ENCODE measurements at regions not wholly inside any gene's neighbourhood (a gene's known extent, or its start where the extent isn't known, plus 50 kb on each side); places are given as distances from the start of the nearest gene placed in this dataset.

DNA sequence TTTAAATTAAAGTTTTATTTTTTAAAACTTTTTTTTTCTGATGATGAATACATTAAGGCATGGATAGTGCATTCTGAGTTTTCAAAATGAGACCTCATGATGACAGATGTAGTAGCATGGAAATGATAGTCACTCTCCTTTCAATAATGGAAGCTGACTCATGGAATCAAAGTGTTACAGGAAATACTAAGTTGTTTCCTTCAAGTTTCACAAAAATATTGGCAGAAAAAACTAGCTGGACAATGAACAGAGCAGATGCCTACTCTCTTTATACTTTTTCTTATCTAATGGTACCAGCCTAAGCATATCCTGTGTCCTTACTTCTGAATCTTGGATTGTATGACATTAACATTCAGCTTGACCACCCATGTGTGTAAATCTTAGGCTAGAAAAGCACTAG is 1337.3 kb downstream of the PCDH9 start:
- no peak overlapping the region for H4K5ac ChIP-seq (ENCODE audit: insufficient read length, low read depth, low read length)
- no peak overlapping the region for H4K8ac ChIP-seq (replicated peaks; ENCODE audit: insufficient read length, low read depth, low read length)
- H3K4ac ChIP-seq (ENCODE audit: low read depth, low read length) = no peak overlapping the region
- H2BK12ac ChIP-seq (ENCODE audit: insufficient read length, low read depth, low read length) = no peak overlapping the region
- no peak for DNase-seq
- H2BK15ac ChIP-seq (ENCODE audit: low read depth, low read length) = no peak overlapping the region
- no peak overlapping the region for H3T11ph ChIP-seq (ENCODE audit: low read length)
- no peaks in the 10 kb centered on the region for H3K27me3 Mint-ChIP-seq (ENCODE audit: low read depth)
- H4K91ac ChIP-seq (ENCODE audit: insufficient read length, low read depth, low read length) = no peak overlapping the region
- no peak overlapping the region for H3K4me2 ChIP-seq (ENCODE audit: insufficient read depth, insufficient read length, low read length)
- no peak overlapping the region for H2BK5ac ChIP-seq (ENCODE audit: insufficient read length, low read length)
- no peak overlapping the region for H2AK5ac ChIP-seq (ENCODE audit: insufficient read length, low read length)
- H3K79me2 ChIP-seq (ENCODE audit: insufficient read depth, low read length) = no peaks in the 10 kb centered on the region
- no peak overlapping the region for H3K18ac ChIP-seq (ENCODE audit: insufficient read length, low read depth, low read length)
- H2AFZ ChIP-seq (ENCODE audit: low read length) = no peak overlapping the region
- H3K23me2 ChIP-seq (ENCODE audit: insufficient read length, low read depth, low read length, poor library complexity, severe bottlenecking) = no peaks in the 10 kb centered on the region
- H3K56ac ChIP-seq (ENCODE audit: insufficient read length, low read depth, low read length) = no peak overlapping the region
- no peaks in the 10 kb centered on the region for H3K9me3 Mint-ChIP-seq
- TF ChIP-seq, protein P1, sequence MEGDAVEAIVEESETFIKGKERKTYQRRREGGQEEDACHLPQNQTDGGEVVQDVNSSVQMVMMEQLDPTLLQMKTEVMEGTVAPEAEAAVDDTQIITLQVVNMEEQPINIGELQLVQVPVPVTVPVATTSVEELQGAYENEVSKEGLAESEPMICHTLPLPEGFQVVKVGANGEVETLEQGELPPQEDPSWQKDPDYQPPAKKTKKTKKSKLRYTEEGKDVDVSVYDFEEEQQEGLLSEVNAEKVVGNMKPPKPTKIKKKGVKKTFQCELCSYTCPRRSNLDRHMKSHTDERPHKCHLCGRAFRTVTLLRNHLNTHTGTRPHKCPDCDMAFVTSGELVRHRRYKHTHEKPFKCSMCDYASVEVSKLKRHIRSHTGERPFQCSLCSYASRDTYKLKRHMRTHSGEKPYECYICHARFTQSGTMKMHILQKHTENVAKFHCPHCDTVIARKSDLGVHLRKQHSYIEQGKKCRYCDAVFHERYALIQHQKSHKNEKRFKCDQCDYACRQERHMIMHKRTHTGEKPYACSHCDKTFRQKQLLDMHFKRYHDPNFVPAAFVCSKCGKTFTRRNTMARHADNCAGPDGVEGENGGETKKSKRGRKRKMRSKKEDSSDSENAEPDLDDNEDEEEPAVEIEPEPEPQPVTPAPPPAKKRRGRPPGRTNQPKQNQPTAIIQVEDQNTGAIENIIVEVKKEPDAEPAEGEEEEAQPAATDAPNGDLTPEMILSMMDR (conservative IDR thresholded peaks at IDR 0.05) = no peak
- no peaks in the 10 kb centered on the region for H4K20me1 ChIP-seq (ENCODE audit: control insufficient read depth, insufficient read depth, insufficient read length)
- H3K27ac Mint-ChIP-seq = no peak overlapping the region
- no peak overlapping the region for H3K9ac ChIP-seq (ENCODE audit: extremely low read depth, insufficient read length, low read length)
- no peaks in the 10 kb centered on the region for H3K36me3 Mint-ChIP-seq (ENCODE audit: insufficient read depth in 1 of 3, low read depth in 3 of 3)
- no peak overlapping the region for H3K4me3 Mint-ChIP-seq
- no peaks in the 10 kb centered on the region for H3K27me3 ChIP-seq (ENCODE audit: insufficient read depth, low read length)
- peaks cover 0 to 10% of the 10 kb centered on the region in 2 experiments; a peak in 2 of 4 replicates for H3K4me1 Mint-ChIP-seq
- H3K23ac ChIP-seq (ENCODE audit: insufficient read length, low read depth, low read length) = no peak overlapping the region
- no peak overlapping the region for H2BK20ac ChIP-seq (ENCODE audit: low read depth, low read length, poor library complexity, severe bottlenecking)
- H3K79me1 ChIP-seq (ENCODE audit: insufficient read depth, low read depth, low read length, poor library complexity, severe bottlenecking) = no peaks in the 10 kb centered on the region
- H3K4me1 ChIP-seq (ENCODE audit: insufficient read depth, low read length) = no peaks in the 10 kb centered on the region
- no peaks in the 10 kb centered on the region for H3K9me3 ChIP-seq (ENCODE audit: control insufficient read depth, low read depth, low read length)
- H2BK120ac ChIP-seq (ENCODE audit: low read depth, low read length, poor library complexity, severe bottlenecking) = no peak overlapping the region
- H3K14ac ChIP-seq (ENCODE audit: insufficient read depth, low read length) = no peak overlapping the region
- H3K27ac ChIP-seq (ENCODE audit: insufficient read length, low read depth, low read length) = no peak overlapping the region
